HG03103 (cell line): ENCODE measurements at regions not wholly inside any gene's neighbourhood (a gene's known extent, or its start where the extent isn't known, plus 50 kb on each side); places are given as distances from the start of the nearest gene placed in this dataset.

ENCODE experiments used
- ATAC-seq: cut with Tn5 transposase; IDR thresholded peaks from one replicate; pipeline ENCODE4 v1.9.1; 2021; ENCODE audit warnings: low read depth; ENCODE audit not compliant: unreplicated experiment

- no peak for ATAC-seq
Observed at GRCh38 chr10:3292636-3293035, 120.1 kb upstream of the PITRM1 start.

DNA sequence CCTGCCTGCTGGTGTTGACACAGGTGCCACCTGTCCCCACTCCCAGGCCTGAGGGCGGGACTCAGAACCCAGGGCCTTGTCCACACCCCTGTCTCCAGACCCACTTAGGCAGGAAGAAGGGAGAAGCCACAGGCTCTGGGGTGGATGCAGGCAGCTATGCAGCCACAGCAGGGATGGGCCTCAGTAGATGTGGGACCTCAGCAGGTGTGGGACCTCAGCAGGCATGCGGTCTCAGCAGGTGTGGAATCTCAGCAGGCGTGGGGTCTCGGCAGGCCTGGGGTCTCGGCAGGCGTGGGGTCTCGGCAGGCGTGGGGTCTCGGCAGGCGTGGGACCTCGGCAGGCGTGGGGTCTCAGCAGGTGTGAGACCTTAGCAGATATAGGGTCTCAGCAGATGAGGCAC lies 118.0 kb upstream of the PITRM1 start:
- no peak for ATAC-seq

DNA sequence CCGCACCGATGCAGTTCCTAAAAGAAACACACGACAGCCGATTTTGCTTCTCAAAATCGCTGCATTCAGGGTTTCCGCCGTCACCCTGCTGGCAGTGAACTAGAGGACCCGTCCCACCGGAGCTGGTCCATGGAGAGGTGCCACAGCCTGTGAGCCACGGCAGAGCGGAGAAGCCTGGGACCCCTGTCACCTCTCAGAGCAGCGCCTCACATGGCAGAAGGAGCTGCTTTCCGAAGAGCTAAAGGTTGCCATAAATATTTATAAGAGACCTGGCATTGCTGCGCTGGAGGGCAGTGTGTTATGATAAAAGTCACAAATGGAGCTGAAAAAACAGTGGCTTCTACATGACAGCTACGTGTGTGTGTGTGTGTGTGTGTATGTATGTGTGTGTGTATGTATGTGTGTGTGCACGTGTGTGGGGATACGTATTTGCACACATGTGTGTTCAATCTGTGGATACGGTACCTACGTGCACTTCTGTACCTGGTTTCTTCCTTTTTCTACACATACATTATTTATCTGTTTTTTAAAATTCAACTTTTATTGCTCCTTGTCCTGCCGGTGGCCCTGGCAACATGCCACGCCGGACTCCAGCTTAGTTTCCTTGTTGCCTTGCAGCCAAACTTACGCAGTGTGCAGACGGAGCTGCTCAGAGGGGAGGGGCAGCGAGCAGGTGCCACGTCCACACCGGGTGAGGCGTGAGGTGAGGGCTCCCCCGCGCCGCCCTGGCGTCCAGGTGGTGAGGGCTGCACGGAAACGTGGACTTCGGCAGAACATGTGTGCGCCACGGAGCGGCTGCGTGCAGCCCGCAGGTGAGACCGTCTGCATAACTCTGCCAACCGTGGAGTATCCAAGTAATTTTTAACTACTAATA lies 115.2 kb upstream of the PITRM1 start:
- no peak for ATAC-seq

- ATAC-seq: no peak
Observed at GRCh38 chr10:3282674-3283017, 110.1 kb upstream of the PITRM1 start.

DNA sequence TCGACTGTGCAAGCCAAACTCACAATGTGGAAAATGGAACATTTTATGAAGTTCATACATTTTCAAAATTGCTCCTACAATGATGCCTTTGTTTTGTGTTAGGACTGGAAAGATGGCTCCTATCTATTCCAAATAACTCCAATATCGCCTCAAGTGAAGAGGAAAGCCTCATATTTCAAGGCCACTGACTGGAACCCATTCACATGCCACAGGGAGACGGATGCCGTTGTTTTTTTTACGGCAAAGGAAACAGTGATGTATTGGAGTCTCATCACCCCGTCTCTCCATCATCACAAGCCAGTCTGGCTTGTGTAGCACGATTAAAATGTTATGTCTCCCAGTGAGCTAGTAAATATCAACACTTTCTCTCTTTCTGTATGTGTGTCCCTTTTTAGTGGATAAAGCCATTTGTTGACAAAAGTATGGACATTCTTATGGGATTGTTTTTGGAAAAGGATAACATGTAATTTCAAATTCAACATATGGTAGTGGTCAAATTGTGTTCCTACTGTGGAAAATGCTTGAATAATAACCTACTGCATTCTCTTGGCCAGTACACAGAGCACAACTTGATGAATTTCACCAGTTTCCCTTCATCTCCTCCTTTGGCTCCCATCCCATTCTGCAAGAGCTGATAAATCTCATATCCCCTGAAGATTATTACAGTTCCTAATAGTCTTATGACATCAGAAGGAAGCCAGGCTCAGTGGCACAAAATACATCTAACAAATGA lies 109.5 kb upstream of the PITRM1 start:
- ATAC-seq: no peak

DNA sequence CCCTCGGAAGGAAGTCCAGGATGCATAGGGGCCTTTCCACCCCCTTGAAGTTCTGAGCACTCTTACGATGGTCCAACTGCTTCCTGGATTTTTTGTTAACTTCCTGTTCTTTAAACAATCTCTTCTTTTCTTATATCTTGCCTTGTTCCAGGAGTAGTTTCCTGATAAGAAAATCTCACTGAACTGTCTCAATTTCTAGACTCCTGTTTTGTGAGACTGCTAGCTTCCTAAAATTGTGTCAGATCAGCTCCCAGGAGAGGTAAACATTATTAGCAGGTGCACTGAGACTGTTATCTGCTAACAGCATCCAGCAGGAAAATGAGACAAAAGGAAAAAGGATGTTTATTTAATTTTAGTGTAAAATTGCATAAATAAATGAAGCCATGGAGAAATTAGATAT lies 106.2 kb upstream of the PITRM1 start:
- ATAC-seq: no peak

DNA sequence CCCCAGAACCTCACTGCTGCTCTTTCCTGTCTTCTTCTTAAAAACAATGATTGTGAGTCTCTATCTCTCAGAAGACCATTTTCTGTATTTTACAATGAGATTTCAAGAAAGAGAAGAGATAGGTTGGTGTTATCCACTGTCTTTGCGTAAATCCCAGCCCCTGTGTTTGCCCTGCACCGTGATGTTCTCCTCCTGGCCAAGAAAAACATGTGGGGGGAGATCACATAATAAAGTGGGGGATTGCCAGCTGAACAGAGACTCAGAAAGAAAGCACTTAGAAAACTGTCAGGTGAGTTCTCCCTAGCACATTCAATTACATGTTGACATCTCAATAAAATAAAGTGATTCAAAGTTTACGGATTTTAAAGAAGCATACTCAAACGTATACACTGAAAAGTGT lies 105.0 kb upstream of the PITRM1 start:
- ATAC-seq: no peak

DNA sequence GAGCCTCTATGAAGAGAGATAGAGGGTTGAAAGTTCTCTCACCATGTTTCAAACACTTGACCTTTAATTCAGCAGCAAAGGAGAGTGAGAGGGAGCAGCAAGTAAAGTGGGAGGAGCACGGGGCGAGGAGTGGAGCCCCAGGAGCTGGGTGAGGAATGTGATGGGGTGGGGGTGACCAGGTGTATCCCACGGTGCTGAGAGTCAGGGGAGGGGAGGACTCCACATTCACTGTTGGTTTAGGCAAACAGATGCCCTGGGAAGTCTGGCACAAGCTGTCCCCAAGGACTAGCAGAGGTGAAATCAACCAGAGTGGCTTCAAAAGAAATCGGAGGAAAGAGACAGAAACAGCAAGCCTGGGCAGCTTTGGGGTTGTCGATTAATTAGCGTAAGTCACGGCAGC lies 101.8 kb upstream of the PITRM1 start:
- no peak for ATAC-seq

DNA sequence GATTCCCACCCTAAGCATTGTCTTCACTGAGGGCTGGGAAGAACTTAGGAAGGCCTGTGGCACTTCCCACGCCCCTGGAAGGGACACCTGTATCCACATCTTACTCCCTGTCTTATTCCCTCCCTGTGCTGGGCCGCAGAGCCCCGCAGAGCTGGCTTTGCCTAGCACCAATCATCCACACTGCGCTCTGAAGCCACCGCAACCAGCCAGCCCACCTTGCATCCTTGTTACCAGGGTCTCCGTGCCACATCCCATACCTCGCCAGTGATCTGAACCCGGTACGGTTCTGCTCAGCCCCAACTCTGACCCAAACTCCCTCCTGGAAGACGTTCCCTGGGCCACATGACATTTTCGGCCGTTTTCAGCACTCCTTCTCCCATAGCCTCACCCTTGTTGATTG lies 101.4 kb upstream of the PITRM1 start:
- no peak for ATAC-seq

DNA sequence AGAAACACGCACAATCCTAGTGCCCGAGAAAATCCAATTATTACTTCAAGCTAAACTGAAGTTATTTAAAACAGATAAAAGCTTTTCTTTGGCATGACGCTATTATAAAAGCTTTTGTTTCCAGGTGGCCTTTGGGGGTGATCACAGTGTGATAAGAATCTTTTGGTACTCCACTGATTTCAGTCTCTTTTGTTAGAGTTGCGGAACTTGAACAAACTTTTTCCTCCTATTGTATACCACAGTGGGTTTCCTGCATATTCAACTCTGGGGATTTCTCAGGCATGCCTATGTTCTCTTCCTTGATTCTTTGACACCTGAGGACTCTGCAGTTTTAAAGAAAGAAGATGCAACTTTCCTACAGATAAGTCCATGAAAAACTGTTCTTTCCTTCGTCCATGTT lies 99.7 kb upstream of the PITRM1 start:
- no peak for ATAC-seq

DNA sequence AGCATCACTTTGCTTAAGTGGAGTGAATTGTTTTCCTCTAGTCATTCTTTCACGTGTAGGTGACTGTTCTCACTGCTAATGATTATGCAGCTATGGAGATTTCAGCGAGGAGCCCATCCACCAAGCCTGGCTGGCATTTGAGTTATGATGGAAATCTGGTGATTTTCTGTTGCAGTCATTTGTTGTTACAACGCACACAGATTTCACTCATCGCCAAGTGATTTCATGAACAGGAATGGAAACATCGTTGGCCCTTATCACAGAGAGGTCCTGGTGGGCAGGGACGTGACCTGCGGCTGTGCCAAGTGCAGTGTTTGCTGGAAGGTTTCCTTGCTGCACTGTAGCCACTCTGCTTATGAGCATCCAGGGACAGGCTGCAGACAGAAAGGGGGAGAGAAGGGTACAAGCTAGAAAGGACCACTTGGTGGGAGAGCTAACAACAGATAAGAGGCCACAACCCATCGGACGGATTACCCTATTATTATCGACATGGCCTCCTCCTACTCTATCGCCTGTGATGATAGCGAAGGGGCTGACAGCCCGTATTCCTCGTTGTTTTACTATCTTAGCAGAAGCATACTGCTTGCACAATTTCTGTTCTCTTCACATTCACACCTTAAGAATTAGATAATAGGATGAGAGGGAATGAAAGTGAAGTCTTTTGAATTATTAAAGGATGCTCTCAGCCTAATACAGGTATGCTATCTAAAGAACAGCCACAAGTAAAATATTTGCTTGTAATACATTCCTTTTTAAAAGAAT lies 99.0 kb upstream of the PITRM1 start:
- ATAC-seq: no peak

DNA sequence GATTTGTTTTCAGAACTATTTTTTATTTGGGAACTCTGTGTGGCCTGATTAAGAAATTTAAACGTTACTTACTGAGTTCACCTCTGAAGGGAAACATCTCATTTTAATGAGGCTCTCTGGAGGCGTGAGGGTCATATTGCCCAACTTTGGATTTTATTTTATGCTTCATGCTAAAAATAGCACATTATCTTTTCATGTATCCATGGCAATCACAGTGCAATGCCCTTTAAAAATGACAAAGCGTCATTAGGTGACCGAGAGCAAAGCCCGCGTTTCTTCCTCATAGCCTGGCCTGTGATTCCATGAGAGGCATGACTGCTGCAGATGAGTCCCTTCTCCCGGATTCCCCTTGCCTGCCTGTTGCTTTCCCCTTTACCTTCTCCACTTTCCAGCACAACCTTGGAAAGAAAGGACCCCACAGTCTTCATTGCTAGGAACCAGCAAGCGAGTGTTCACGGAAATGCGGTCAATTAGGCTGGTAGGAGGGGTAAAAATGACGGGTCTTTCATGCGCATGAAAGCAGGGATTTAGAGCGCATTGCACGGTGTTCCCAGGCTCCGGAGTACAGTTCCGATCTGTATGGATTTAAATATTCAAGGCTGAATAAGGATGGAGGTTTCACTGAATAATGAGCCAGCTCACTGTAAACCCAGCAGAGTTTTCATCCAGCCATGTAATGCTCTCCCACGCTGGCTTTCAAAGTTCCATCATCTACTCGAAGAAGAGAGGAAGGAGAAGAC lies 98.2 kb upstream of the PITRM1 start:
- no peak for ATAC-seq

- ATAC-seq: no peak
Observed at GRCh38 chr10:3268025-3268424, 95.4 kb upstream of the PITRM1 start.

- no peak for ATAC-seq
Observed at GRCh38 chr10:3265088-3265487, 92.5 kb upstream of the PITRM1 start.

- no peak for ATAC-seq
Observed at GRCh38 chr10:3264161-3264761, 91.7 kb upstream of the PITRM1 start.

GRCh38 chr10:3263747-3264146 lies 91.2 kb upstream of the PITRM1 start:
- no peak for ATAC-seq

DNA sequence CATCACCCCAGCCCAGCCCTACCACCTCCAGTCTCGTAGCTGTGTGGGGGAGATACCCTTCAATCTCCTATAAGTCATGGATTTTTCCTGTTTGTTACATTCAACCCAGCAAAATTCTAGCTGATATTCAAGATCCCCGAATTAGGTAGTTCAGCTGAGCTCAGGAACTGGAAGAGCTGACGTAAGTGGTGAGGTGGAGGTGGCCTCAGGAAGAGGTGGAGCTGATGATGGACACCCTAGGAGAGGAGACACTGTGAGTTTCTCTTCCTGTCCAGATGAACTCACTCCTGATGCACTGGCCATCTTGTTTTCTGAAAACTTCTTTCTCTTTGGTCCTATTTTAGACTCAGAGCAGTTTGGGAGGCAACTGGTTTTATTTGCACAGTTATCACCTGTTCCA lies 90.5 kb upstream of the PITRM1 start:
- no peak for ATAC-seq

GRCh38 chr10:3261921-3262320 lies 89.3 kb upstream of the PITRM1 start:
- ATAC-seq: no peak

DNA sequence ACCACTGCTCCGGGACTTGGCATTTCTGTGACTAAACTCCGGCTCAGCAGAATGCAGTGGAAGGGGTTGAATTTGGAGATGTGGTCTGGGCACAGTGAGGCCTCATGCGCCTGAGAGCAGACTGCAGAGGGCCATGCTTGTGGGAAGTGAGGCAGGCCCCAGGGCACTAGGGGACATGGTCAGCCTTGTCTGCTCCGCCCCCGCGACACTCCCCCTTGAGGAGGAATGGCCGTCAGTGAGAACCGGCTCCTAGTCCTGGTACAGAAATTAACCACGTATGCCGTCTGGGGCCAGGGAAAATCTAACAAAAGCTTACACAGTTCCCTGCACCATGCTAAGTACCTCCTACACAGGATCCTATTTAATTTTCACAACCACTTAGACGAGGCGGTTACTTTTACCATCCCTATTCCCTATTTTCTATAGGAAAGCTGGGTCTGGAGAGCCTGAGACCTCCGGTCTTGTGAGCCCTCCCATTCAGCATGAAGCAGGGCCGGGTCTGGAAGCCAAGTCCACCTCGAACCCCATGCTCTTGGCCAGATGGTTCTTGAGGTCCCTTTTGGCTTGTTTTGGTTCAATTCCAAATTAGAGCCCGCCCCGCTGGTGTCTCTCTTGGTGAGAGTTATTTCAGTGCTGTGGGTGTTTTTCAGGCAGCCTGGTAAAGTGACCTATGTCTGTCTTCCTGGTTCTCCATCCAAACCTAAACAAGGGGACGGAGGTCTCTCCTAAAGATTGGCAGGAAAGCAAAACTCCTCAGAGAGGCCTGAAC lies 87.7 kb upstream of the PITRM1 start:
- ATAC-seq: no peak

DNA sequence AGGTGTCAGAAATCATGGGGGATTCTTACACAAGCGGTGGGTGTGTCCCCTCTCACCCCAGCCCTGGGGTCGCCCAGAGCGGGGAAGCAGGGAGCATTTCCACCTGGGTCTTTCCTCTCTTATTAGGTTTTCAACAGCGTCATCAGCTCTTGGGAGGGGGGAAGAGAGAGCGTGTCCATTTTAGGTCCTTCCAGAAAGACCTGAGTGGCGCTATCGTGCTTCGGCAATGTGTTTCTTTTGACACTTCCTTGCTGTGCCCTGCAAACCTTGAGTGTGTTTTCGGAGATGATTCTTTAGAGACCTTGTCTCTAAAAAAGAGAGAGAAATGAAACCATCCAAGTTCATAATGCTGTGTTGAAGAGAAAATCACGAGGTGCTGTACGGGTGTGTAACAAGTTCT lies 86.9 kb upstream of the PITRM1 start:
- ATAC-seq: no peak
